ENCODE measurements at regions not wholly inside any gene's neighbourhood (a gene's known extent, or its start where the extent isn't known, plus 50 kb on each side); places are given as distances from the start of the nearest gene placed in this dataset.

GRCh38 chr1:201628490-201628889, 89.6 kb downstream of the NAV1 start:
- TF ChIP-seq CTCF (IDR thresholded peaks at IDR 0.05; ENCODE audit: low read depth, low read length), result no peak
- no peak for TF ChIP-seq POLR2A (IDR thresholded peaks at IDR 0.05; ENCODE audit: extremely low read depth, insufficient read length)
- no peak for TF ChIP-seq MAX (IDR thresholded peaks at IDR 0.05; ENCODE audit: low read depth, low read length)
- no peak for TF ChIP-seq MYC (IDR thresholded peaks at IDR 0.05; ENCODE audit: low read depth, low read length)

Measured in NB4 (cell line).